H1 (cell line): ENCODE measurements at regions not wholly inside any gene's neighbourhood (a gene's known extent, or its start where the extent isn't known, plus 50 kb on each side); places are given as distances from the start of the nearest gene placed in this dataset.

ENCODE experiments used
- EZH2 ChIP-seq: fragments of 200-600 bp; sonication (generic); IDR thresholded peaks from 2 replicates; pipeline ENCODE4 v1.7.1; 2012; ENCODE audit warnings: low read depth, mild to moderate bottlenecking, moderate library complexity, low read length, inconsistent platforms; ENCODE audit not compliant: severe bottlenecking
- JUND ChIP-seq: IDR thresholded peaks from 2 replicates; pipeline ENCODE4 v1.6.1; 2011; ENCODE audit warnings: mild to moderate bottlenecking, improper control_type of control experiment, low read length
- TF ChIP-seq, protein P1 (sequence below): IDR thresholded peaks from 2 replicates; pipeline ENCODE4 v1.6.1; 2012; ENCODE audit warnings: low read length, inconsistent platforms
- TF ChIP-seq, protein P2 (sequence below): fragments of 300-600 bp; sonication (generic); IDR thresholded peaks from 2 replicates; pipeline ENCODE4 v1.7.1; 2012; ENCODE audit warnings: low read length, moderate library complexity, mild to moderate bottlenecking, inconsistent platforms; ENCODE audit not compliant: insufficient replicate concordance

DNA sequence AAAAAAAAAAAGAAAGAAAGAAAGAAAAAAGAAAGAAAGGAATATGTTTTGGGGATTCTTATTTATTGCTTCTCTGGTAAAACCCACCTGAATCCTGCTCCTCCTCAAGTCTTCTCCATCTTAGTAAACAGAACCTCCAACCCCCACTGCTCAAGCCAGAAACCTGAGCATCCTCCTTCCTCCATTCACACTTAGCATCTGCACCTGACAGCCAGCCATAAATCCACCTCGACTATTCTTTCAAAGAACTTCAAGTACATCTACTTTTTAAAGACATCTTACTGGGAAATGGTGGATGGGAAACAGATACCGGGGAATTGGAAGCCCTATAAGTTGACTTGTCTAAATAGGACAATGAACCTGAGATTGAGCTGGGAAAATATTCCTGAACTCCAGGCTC is 519.9 kb upstream of the DPP6 start (continued):
- TF ChIP-seq, protein P1, sequence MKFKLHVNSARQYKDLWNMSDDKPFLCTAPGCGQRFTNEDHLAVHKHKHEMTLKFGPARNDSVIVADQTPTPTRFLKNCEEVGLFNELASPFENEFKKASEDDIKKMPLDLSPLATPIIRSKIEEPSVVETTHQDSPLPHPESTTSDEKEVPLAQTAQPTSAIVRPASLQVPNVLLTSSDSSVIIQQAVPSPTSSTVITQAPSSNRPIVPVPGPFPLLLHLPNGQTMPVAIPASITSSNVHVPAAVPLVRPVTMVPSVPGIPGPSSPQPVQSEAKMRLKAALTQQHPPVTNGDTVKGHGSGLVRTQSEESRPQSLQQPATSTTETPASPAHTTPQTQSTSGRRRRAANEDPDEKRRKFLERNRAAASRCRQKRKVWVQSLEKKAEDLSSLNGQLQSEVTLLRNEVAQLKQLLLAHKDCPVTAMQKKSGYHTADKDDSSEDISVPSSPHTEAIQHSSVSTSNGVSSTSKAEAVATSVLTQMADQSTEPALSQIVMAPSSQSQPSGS, result no peak
- TF ChIP-seq EZH2, result no peak
- no peak for TF ChIP-seq JUND
- TF ChIP-seq, protein P2, sequence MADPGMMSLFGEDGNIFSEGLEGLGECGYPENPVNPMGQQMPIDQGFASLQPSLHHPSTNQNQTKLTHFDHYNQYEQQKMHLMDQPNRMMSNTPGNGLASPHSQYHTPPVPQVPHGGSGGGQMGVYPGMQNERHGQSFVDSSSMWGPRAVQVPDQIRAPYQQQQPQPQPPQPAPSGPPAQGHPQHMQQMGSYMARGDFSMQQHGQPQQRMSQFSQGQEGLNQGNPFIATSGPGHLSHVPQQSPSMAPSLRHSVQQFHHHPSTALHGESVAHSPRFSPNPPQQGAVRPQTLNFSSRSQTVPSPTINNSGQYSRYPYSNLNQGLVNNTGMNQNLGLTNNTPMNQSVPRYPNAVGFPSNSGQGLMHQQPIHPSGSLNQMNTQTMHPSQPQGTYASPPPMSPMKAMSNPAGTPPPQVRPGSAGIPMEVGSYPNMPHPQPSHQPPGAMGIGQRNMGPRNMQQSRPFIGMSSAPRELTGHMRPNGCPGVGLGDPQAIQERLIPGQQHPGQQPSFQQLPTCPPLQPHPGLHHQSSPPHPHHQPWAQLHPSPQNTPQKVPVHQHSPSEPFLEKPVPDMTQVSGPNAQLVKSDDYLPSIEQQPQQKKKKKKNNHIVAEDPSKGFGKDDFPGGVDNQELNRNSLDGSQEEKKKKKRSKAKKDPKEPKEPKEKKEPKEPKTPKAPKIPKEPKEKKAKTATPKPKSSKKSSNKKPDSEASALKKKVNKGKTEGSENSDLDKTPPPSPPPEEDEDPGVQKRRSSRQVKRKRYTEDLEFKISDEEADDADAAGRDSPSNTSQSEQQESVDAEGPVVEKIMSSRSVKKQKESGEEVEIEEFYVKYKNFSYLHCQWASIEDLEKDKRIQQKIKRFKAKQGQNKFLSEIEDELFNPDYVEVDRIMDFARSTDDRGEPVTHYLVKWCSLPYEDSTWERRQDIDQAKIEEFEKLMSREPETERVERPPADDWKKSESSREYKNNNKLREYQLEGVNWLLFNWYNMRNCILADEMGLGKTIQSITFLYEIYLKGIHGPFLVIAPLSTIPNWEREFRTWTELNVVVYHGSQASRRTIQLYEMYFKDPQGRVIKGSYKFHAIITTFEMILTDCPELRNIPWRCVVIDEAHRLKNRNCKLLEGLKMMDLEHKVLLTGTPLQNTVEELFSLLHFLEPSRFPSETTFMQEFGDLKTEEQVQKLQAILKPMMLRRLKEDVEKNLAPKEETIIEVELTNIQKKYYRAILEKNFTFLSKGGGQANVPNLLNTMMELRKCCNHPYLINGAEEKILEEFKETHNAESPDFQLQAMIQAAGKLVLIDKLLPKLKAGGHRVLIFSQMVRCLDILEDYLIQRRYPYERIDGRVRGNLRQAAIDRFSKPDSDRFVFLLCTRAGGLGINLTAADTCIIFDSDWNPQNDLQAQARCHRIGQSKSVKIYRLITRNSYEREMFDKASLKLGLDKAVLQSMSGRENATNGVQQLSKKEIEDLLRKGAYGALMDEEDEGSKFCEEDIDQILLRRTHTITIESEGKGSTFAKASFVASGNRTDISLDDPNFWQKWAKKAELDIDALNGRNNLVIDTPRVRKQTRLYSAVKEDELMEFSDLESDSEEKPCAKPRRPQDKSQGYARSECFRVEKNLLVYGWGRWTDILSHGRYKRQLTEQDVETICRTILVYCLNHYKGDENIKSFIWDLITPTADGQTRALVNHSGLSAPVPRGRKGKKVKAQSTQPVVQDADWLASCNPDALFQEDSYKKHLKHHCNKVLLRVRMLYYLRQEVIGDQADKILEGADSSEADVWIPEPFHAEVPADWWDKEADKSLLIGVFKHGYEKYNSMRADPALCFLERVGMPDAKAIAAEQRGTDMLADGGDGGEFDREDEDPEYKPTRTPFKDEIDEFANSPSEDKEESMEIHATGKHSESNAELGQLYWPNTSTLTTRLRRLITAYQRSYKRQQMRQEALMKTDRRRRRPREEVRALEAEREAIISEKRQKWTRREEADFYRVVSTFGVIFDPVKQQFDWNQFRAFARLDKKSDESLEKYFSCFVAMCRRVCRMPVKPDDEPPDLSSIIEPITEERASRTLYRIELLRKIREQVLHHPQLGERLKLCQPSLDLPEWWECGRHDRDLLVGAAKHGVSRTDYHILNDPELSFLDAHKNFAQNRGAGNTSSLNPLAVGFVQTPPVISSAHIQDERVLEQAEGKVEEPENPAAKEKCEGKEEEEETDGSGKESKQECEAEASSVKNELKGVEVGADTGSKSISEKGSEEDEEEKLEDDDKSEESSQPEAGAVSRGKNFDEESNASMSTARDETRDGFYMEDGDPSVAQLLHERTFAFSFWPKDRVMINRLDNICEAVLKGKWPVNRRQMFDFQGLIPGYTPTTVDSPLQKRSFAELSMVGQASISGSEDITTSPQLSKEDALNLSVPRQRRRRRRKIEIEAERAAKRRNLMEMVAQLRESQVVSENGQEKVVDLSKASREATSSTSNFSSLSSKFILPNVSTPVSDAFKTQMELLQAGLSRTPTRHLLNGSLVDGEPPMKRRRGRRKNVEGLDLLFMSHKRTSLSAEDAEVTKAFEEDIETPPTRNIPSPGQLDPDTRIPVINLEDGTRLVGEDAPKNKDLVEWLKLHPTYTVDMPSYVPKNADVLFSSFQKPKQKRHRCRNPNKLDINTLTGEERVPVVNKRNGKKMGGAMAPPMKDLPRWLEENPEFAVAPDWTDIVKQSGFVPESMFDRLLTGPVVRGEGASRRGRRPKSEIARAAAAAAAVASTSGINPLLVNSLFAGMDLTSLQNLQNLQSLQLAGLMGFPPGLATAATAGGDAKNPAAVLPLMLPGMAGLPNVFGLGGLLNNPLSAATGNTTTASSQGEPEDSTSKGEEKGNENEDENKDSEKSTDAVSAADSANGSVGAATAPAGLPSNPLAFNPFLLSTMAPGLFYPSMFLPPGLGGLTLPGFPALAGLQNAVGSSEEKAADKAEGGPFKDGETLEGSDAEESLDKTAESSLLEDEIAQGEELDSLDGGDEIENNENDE, result no peak
